HAP-1 (cell line): ENCODE measurements at regions not wholly inside any gene's neighbourhood (a gene's known extent, or its start where the extent isn't known, plus 50 kb on each side); places are given as distances from the start of the nearest gene placed in this dataset.
"Not testable (repeated sequence)": the region's sequence is repeated elsewhere in the genome, so short reads cannot be mapped to it uniquely, and the experiment has no call there.

Source experiments
- DNase-seq, 2 experiments: peaks; one replicate each; pipeline ENCODE4 v3.0.0-alpha.2; 2016 to 2020; ENCODE audit warnings: low spot score in 2 of 2
- H3K27me3 ChIP-seq: fragments of 250-450 bp; sonication (Bioruptor Pico); 2 replicates; pipeline ENCODE4 v1.5.1; 2020; ENCODE audit warnings: low read depth, mild to moderate bottlenecking, moderate library complexity
- H3K36me3 ChIP-seq: fragments of 250-450 bp; sonication (Bioruptor Pico); replicated peaks from 2 replicates; pipeline ENCODE4 v1.5.1; 2020; ENCODE audit warnings: mild to moderate bottlenecking
- H3K4me1 ChIP-seq: fragments of 250-450 bp; sonication (Bioruptor Pico); 2 replicates; pipeline ENCODE4 v1.5.1; 2020; ENCODE audit warnings: mild to moderate bottlenecking
- H3K4me3 ChIP-seq: fragments of 250-450 bp; sonication (Bioruptor Pico); 2 replicates; pipeline ENCODE4 v1.5.1; 2020; ENCODE audit warnings: mild to moderate bottlenecking, moderate library complexity
- H3K9me3 ChIP-seq: fragments of 250-450 bp; sonication (Bioruptor Pico); 2 replicates; pipeline ENCODE4 v1.5.1; 2020; ENCODE audit warnings: mild to moderate bottlenecking, moderate library complexity
- in situ Hi-C: fragments of 300-500 bp; cut with MboI; formaldehyde crosslinking; loops from 3 replicates; pipeline ENCODE4 v1.14.3; 2020; ENCODE audit warnings: low sequenced_read_pairs, inconsistent platforms, mixed read lengths

DNA sequence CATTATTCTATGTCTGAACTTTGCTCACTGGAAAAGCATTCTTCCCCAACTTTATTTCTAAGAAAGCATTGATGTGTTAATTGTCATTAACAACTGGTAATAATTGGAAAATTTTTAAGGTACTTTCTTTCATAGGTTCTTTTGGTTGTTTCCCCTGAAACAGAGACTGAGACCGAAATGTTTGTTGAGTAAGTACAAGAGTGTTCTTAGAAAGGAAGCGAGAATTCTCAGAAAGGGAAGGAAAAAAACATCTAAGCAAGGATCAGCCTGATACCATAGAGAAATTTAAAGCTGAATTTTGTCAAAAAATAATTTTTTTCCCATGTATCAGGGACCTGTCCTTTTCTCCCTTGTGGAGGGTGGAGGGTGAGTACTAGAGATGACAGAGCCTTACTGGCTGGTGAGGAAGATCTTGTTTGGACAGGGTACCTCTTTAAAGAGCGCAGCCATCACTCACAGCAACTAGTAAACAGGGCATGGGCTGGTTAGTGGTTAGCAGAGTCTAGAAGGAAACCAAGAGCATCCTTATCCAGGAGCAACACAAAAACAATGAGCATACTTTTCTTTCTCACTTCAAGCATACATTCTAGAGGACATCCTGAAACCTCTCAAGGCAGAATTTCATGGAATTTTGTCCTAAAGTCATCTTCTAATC is 898.5 kb downstream of the DNAH5 start:
- peaks cover 5% of the 10 kb centered on the region; the same call in 1 of the 2 replicates for H3K4me1 ChIP-seq
- H3K27me3 ChIP-seq: no peaks in the 10 kb centered on the region
- DNase-seq: no peak
- no peak overlapping the region for H3K4me3 ChIP-seq
- H3K36me3 ChIP-seq: no peaks in the 10 kb centered on the region
- in situ Hi-C loops: no loop called here
- no peaks in the 10 kb centered on the region for H3K9me3 ChIP-seq

DNA sequence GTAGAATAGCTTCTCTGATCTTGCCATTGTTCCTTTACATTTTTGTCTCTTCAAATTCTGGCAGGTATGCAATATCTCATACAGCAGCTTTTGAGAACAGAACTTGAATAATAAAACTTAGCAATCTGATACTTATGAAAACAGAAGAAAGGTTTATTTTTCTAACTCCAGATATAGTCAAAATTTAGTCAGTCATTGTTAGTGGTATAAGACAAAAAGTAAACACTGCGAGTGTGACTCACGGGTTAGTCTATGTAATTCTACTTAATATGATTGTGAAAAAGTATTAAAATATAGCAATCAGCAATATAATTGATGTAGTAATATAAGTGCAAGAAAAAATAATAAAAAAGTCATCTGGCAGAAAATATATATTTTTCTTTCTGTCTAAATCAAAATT is 910.4 kb downstream of the DNAH5 start:
- DNase-seq: no peak
- in situ Hi-C loops: no loop called here
- Histone ChIP-seq H3K9me3 (no peaks in the 10 kb centered on the region), H3K27me3 (no peaks in the 10 kb centered on the region), H3K36me3 (no peaks in the 10 kb centered on the region), H3K4me1 (no peaks in the 10 kb centered on the region), H3K4me3 (no peak overlapping the region)

DNA sequence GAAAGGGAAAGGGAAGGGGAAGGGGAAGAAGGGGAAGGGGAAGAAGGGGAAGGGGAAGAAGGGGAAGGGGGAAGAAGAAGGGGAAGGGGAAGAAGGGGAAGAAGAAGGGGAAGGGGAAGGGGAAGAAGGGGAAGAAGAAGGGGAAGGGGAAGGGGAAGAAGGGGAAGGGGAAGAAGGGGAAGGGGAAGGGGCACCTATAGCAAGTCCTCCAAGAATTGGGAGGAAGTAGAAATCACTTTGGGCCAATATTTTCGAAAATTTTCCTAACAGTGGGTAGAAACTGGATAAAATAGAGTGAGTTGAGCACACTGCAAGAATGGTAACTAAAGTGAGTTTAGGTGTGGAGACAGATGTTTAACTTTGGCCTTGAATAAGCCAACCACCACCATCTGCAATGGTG is 915.3 kb downstream of the DNAH5 start:
- Histone ChIP-seq H3K27me3 (no peaks in the 10 kb centered on the region), H3K36me3 (no peaks in the 10 kb centered on the region), H3K4me3 (no peak overlapping the region), H3K9me3 (no peaks in the 10 kb centered on the region), H3K4me1 (no peaks in the 10 kb centered on the region)
- in situ Hi-C loops: no loop called here
- no peak for DNase-seq

DNA sequence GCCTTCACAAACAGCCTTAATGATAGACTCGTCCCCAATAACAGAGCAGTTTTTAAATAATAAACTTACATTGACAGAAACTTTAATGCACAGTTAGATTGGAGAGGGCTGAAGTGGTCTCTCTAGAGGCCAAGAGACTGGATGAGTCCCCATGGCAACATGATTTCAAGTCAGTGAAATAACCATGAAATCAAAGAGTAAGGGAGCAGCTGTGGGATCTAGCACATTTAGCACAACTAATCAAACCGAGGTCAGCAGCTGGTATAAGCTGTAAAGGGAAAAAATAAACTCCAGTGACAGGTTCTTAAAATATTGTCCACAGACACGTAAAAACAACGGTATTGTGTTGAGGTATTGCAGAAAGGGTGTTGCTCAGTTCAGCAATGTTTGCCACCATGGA is 916.6 kb downstream of the DNAH5 start:
- no peaks in the 10 kb centered on the region for H3K9me3 ChIP-seq
- in situ Hi-C loops: no loop called here
- H3K4me1 ChIP-seq: no peaks in the 10 kb centered on the region
- DNase-seq: no peak
- H3K4me3 ChIP-seq: no peak overlapping the region
- no peaks in the 10 kb centered on the region for H3K27me3 ChIP-seq
- no peaks in the 10 kb centered on the region for H3K36me3 ChIP-seq

DNA sequence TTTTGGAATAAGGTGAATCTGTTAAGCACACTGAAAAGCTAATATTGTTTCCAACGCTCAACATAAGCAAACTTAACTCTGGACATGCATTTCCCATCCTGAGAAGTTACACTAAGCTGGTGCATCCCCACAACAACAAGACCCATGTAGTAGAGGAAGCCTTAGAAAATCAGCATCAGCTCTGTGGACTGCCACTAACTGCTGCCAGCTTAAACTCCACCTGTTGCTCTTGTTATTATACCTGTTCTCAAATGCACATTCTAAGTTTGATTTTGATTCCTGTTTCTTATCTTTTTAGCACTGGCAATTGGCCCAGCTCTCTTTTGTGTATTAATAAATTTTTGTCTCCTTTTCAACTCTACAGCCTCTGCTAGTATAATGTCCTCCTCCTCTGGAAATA is 924.8 kb downstream of the DNAH5 start:
- Histone ChIP-seq H3K36me3 (no peaks in the 10 kb centered on the region), H3K4me3 (no peak overlapping the region), H3K27me3 (no peaks in the 10 kb centered on the region), H3K4me1 (no peaks in the 10 kb centered on the region), H3K9me3 (no peaks in the 10 kb centered on the region)
- no peak for DNase-seq
- in situ Hi-C loops: no loop called here

DNA sequence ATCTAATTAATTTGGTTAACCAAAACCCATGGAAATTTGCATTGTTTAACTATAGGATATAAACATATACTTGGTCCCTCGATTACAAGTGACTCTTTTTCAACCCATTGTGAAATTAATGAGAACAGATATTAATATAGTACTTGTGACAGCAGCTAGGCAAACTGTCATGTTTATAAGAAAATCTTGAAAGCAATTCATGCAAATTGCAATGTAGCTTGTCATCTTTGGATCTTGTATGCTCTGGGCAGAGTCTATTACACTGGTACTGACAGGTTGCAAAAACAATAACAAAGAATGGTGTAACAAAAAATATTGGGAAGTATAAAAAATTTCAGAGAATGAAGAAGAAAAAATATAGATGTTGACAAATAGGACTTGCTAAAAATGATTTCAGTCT is 941.0 kb downstream of the DNAH5 start:
- Histone ChIP-seq H3K9me3 (no peaks in the 10 kb centered on the region), H3K27me3 (no peaks in the 10 kb centered on the region), H3K36me3 (no peaks in the 10 kb centered on the region), H3K4me3 (no peak overlapping the region), H3K4me1 (no peaks in the 10 kb centered on the region)
- no peak for DNase-seq
- in situ Hi-C loops: no loop called here

DNA sequence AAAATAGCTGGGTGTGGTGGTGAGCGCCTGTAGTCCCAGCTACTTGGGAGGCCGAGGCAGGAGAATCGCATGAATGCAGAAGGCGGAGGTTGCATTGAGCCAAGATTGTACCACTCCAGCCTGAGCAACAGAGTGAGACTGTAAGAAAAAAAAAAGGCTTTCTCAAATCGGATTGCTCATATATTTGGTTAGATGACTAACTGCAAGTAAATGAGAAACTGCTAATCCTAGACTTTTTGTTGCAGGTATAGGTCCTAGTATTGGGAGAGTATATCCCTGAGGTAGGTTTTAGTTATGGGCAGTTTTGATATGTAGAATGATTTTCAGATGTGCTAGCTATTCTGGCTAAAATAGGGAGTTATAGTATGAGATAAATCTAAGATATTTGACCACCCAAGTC is 944.8 kb downstream of the DNAH5 start:
- no peak for DNase-seq
- Histone ChIP-seq H3K4me3 (no peak overlapping the region), H3K9me3 (no peaks in the 10 kb centered on the region), H3K4me1 (no peaks in the 10 kb centered on the region), H3K36me3 (no peaks in the 10 kb centered on the region), H3K27me3 (no peaks in the 10 kb centered on the region)
- in situ Hi-C loops: no loop called here

DNA sequence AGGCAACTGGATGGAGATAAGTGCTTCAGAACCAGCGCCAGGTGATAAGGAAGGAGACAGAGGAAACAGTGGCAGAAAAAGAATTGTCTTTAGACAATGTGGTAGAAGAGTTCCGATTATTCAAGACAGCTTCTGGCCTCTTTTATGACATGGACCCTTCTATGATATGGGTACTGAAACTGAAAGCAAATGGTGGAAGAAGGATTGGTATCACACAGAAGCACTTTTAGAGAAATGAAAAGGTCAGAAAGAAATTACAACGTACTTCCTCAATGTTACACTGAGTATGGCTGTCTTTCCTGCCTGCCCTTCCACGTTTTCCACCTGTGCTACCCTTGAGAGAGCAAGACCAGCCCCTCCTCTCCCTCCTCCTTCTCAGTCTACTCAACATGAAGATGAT is 959.3 kb downstream of the DNAH5 start:
- no peaks in the 10 kb centered on the region for H3K36me3 ChIP-seq
- in situ Hi-C loops: no loop called here
- no peaks in the 10 kb centered on the region for H3K4me1 ChIP-seq
- no peaks in the 10 kb centered on the region for H3K27me3 ChIP-seq
- no peak overlapping the region for H3K4me3 ChIP-seq
- DNase-seq: no peak
- no peaks in the 10 kb centered on the region for H3K9me3 ChIP-seq

DNA sequence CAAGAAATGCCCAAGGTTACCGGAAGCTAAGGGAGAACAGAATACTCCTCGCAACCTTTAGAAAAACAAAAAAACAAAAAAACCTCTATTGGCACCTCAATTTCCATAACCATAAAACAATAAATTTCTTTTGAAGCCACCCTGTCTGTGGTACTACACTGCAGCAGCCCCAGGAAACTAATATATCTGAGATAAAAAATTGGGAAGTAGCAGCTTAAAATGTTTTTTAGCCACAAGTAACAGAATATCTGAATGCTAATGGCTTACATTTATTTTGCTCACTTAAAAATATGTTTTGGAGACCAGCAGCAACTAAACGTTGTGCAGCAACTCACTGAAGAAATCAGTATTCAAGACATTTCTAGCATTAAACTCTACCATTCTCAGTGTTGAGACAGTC is 969.6 kb downstream of the DNAH5 start:
- H3K4me3 ChIP-seq: no peak overlapping the region
- H3K27me3 ChIP-seq: no peaks in the 10 kb centered on the region
- in situ Hi-C loops: no loop called here
- no peaks in the 10 kb centered on the region for H3K36me3 ChIP-seq
- DNase-seq: no peak
- H3K9me3 ChIP-seq: no peaks in the 10 kb centered on the region
- H3K4me1 ChIP-seq: no peaks in the 10 kb centered on the region

DNA sequence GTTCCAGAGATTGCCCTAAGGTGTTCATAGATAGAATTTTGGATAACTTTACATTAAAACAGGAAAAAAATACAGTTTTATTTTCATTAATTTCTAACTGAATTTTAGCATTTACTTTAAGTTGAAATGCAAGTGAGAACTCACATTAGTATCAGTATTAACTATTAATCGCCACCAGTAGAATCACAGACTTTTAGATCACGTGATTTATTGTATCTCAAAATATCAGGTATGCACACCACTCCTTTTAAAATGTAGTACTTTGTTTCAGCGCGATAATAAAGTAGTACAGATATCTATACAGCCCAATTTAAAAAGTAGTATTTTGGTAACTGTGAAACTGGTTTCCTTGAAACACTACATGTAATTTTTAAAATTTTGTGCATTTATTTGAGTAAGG is 978.7 kb downstream of the DNAH5 start:
- Histone ChIP-seq H3K27me3 (no peaks in the 10 kb centered on the region), H3K9me3 (no peaks in the 10 kb centered on the region), H3K4me1 (no peaks in the 10 kb centered on the region), H3K36me3 (no peaks in the 10 kb centered on the region), H3K4me3 (no peak overlapping the region)
- no peak for DNase-seq
- in situ Hi-C loops: no loop called here

DNA sequence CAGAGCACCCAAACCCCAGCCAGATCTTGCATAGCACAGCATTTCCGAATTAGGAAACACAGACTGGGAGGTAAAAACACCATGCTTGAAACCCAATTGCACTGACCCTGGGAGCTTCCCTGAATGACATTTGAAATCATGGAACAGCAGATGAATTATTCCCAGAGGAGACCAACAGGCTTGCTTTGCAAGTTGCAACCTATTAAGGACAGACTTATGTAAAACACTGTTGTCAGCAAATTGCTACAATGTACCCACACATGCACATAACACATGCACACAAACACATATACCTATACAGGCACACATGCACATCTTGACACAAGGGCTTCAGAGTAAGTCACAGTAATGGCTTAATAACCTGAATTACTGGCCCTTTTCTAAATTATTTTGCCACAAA is 984.8 kb downstream of the DNAH5 start:
- Histone ChIP-seq H3K4me1 (no peaks in the 10 kb centered on the region), H3K4me3 (no peak overlapping the region), H3K36me3 (no peaks in the 10 kb centered on the region), H3K9me3 (no peaks in the 10 kb centered on the region), H3K27me3 (no peaks in the 10 kb centered on the region)
- in situ Hi-C loops: no loop called here
- no peak for DNase-seq

DNA sequence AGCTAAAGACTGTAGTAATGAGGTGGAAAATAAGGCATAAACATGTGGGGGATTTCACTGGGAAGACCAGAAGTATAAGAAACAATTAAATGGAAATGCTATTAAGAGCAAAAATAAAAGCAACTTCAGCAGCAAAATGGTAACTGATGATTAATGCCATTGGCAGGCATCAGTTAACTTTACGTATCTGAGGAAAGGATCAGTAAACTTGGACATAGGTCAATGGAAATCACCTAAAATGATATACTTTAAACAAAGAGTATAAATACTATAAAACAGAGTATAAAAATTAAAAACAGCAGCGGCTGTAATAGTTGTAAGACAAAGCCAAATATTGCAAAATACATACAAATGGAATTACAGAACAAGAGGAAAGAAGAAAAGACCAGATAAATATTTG is 992.1 kb downstream of the DNAH5 start:
- Histone ChIP-seq H3K36me3 (no peaks in the 10 kb centered on the region), H3K27me3 (no peaks in the 10 kb centered on the region), H3K4me1 (no peaks in the 10 kb centered on the region), H3K4me3 (no peak overlapping the region), H3K9me3 (no peaks in the 10 kb centered on the region)
- in situ Hi-C loops: no loop called here
- no peak for DNase-seq

DNA sequence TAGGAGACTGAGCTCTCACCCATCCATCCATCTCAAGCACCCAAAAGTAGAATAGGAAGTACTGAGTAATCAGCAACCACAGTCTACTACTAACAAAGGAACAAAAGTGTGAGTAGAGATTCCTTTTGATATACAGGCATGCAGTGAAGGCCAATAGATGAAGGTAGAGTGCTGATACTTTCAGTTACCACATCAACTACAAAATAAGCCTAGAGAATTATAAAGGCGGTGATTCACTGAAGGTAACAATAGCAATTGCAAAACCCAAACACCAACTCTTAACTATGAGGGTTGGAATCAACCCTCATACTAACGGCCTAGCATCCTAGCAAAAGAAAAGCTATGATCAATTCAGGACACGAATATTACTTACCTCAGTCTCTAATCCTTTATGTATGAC is 992.6 kb downstream of the DNAH5 start:
- Histone ChIP-seq H3K36me3 (no peaks in the 10 kb centered on the region), H3K4me3 (no peak overlapping the region), H3K9me3 (no peaks in the 10 kb centered on the region), H3K27me3 (no peaks in the 10 kb centered on the region), H3K4me1 (no peaks in the 10 kb centered on the region)
- in situ Hi-C loops: no loop called here
- no peak for DNase-seq

DNA sequence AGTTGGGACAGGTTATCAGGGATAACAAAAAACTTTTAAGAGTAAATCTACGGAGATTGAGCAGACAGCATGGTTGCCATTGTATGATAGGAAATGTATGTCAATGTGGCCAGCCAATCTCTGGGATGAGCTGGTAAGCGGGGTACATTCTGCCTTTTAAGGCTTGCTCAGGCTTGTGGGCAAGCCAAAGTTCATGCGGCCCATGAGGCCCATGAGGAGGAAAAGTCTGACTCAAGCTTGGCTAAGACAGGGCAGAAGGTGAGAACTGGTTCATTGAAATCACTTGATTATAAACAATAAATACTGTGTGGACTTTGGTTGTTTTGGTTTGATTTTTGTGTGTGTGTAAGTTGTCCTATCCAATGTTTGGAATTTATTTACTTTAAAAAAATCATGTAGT is 997.1 kb downstream of the DNAH5 start:
- H3K36me3 ChIP-seq: no peaks in the 10 kb centered on the region
- H3K27me3 ChIP-seq: no peaks in the 10 kb centered on the region
- no peak overlapping the region for H3K4me3 ChIP-seq
- in situ Hi-C loops: no loop called here
- H3K4me1 ChIP-seq: no peaks in the 10 kb centered on the region
- no peak for DNase-seq
- H3K9me3 ChIP-seq: no peaks in the 10 kb centered on the region

DNA sequence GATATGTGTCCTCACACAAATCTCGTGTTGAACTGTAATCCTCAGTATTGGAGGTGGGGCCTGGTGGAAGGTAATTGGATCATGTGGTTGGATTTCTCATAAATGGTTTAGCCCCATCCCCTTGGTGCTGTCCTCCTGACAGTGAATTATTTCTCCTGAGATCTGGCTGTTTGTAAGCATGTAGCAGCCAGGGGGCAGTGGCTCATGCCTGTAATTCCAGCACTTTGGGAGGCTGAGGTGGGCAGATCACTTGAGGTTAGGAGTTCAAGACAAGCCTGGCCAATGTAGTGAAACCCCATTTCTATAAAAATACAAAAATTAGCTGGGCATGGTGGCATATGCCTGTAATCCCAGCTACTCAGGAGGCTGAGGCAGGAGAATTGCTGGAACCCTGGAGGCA is 999.0 kb downstream of the DNAH5 start:
- H3K4me3 ChIP-seq, H3K9me3 ChIP-seq, H3K36me3 ChIP-seq, in situ Hi-C loops, H3K4me1 ChIP-seq, H3K27me3 ChIP-seq, DNase-seq: not testable (repeated sequence)
